Activated CD4-positive, alpha-beta T cell treated with anti-CD3 and anti-CD28 coated beads for 36 hours (primary cell): ENCODE measurements at regions not wholly inside any gene's neighbourhood (a gene's known extent, or its start where the extent isn't known, plus 50 kb on each side); places are given as distances from the start of the nearest gene placed in this dataset.

Experiments
- ATAC-seq: fragments of 200-7000 bp; cut with Tn5 transposase; one replicate; pipeline ENCODE4 v1.10.0; 2021; ENCODE audit warnings: mild to moderate bottlenecking, moderate library complexity
- CTCF ChIA-PET: fragments of 350-600 bp; sonication (Branson Sonifier 250); formaldehyde crosslinking; loops from one replicate; lab custom pipeline; 2021; ENCODE audit warnings: antibody characterized with exemption; lab: Charles Lee
- POLR2A ChIA-PET: fragments of 350-600 bp; sonication (Branson Sonifier 250); formaldehyde crosslinking; loops from one replicate; lab custom pipeline; 2021; ENCODE audit warnings: antibody characterized with exemption, inconsistent platforms; lab: Charles Lee
- DNase-seq: peaks from one replicate; pipeline ENCODE4 v3.0.0-alpha.2; 2020
- H3K27ac Mint-ChIP-seq: one replicate; pipeline ENCODE4 v1.8.0; 2021; ENCODE audit warnings: mixed read lengths
- H3K27me3 Mint-ChIP-seq: one replicate; pipeline ENCODE4 v1.8.0; 2021; ENCODE audit warnings: mixed read lengths
- H3K36me3 Mint-ChIP-seq: one replicate; pipeline ENCODE4 v1.8.0; 2021; ENCODE audit warnings: low read depth, mixed read lengths
- H3K4me1 Mint-ChIP-seq: one replicate; pipeline ENCODE4 v1.8.0; 2021; ENCODE audit warnings: mixed read lengths
- H3K4me3 Mint-ChIP-seq: one replicate; pipeline ENCODE4 v1.8.0; 2021; ENCODE audit warnings: mild to moderate bottlenecking, moderate library complexity, mixed read lengths
- H3K9me3 Mint-ChIP-seq: one replicate; pipeline ENCODE4 v1.8.0; 2021; ENCODE audit warnings: low read depth, mixed read lengths
- intact Hi-C, 2 experiments: fragments of 100-400 bp; cut with DNase I in 1 of 2; cut with micrococcal nuclease in 1 of 2; formaldehyde crosslinking; loops; one replicate each; pipeline versions ENCODE4 v1.14.2 to v1.15.1; 2022 to 2024; cut with DNase I, micrococcal nuclease

DNA sequence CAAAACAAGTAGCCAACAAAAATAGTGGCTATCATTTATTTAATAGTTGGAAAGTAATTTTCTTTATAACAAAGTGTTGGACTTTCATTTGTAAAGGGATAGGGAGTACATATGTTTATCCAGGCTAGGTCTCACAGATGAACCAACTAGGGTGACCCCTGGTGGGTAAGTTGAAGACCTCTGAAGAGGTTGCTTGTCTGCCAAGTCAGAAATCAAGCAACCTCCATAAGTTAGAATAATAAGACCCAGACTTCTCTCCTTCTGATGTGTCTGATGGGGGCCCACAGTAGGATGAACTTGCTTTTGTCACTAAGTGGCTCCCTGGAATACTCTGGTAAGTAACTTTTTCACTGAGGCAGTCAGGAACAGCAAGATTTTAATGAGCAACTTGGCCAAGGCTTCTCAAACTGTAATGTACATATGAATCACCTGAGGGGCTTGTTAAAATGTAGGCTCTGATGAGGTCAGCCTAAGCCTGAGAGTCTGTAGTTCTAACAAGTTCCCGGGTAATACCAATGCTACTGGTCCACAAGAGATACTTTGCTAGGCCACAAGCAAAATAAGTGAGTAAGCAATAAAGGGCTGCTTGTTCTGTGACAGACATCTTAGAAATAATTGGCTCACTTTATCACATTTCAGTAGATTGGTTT, 319.6 kb downstream of the PIK3C3 start:
- ChIA-PET CTCF (interaction anchor here (2.5 kb wide), 1 partner anchor 160 kb away, joined by 11 read pairs; no protein-coding TSS in a partner anchor), POLR2A (no interaction called here)
- Mint-ChIP-seq H3K9me3 (no peaks in the 10 kb centered on the region), H3K36me3 (no peaks in the 10 kb centered on the region), H3K4me3 (no peak overlapping the region), H3K27ac (no peak overlapping the region), H3K4me1 (no peaks in the 10 kb centered on the region), H3K27me3 (no peaks in the 10 kb centered on the region)
- intact Hi-C loops, result loop anchor here in 1 of 2 experiments (1.0 kb wide), 1 partner anchor 160 kb away; no protein-coding TSS in a partner anchor
- no peak for ATAC-seq
- DNase-seq, result no peak

DNA sequence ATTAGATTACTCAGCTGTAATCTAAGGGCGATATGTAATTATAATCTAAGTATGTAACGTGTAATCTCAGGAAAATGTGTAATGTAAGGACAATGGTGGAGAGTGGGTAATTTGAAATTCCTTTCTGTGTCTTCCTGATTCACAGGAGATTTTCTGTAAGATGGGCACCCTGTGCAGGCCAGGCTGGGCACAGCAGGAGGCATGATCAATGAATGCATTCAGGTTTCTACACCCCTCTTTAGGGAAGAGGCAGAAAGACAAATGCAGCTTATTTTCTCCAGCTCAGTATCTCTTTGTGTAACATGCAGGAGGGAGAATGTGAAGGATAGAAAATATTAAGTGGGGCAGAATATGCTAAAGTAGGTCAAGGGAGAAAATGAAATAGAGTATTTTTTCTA, 320.1 kb downstream of the PIK3C3 start:
- ChIA-PET POLR2A (no interaction called here), CTCF (interaction anchor here (0.7 to 2.5 kb wide), 2 partner anchors 24 to 161 kb away, joined by 3 to 11 read pairs; no protein-coding TSS in a partner anchor)
- no peaks in the 10 kb centered on the region for H3K27me3 Mint-ChIP-seq
- H3K4me1 Mint-ChIP-seq, result no peaks in the 10 kb centered on the region
- no peak overlapping the region for H3K27ac Mint-ChIP-seq
- no peak overlapping the region for H3K4me3 Mint-ChIP-seq
- DNase-seq, result no peak
- no peaks in the 10 kb centered on the region for H3K9me3 Mint-ChIP-seq
- no peaks in the 10 kb centered on the region for H3K36me3 Mint-ChIP-seq
- ATAC-seq, result no peak
- intact Hi-C loops, result no loop called here

DNA sequence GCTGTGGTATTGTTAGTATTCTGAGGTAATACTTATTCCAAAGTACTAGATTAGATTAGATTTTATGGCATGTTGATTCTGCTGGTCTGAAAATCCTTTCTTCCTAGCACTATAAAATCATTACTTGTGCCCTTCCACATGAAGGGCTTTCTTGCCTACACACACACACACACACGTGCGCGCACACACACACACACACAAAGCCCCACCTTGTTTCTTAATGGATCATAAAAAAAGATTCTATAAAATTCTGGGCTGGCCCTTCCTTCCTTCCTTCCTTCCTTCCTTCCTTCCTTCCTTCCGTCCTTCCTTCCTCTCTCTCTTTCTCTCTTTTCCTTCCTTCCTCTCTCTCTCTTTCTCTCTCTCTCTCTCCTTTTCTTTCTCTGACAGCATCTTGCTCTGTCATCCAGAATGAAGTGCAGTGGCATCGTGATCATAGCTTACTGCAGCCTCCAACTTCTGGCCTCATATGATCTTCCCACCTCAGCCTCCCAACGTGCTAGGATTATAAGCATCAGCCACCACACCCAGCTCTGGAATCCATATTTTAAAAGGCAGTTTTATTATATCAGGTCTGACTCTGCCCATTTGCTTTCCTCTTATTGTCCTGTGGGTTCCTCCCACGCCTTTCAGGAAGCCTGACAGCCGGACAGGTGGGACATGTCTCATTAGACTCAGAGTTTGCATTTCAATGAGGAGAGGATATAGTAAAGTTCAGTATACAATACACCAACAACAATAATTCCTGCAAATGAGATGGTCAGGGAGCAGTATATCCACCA, 321.1 kb downstream of the PIK3C3 start:
- H3K36me3 Mint-ChIP-seq, result no peaks in the 10 kb centered on the region
- H3K27me3 Mint-ChIP-seq, result no peaks in the 10 kb centered on the region
- no peak overlapping the region for H3K4me3 Mint-ChIP-seq
- ChIA-PET CTCF (interaction anchor here (2.5 kb wide), 1 partner anchor 162 kb away, joined by 11 read pairs; no protein-coding TSS in a partner anchor), POLR2A (no interaction called here)
- intact Hi-C loops, result no loop called here
- no peak overlapping the region for H3K27ac Mint-ChIP-seq
- H3K4me1 Mint-ChIP-seq, result no peaks in the 10 kb centered on the region
- DNase-seq (no peak), ATAC-seq (no peak)
- no peaks in the 10 kb centered on the region for H3K9me3 Mint-ChIP-seq

GRCh38 chr18:42281124-42281523, 326.1 kb downstream of the PIK3C3 start:
- no peaks in the 10 kb centered on the region for H3K36me3 Mint-ChIP-seq
- intact Hi-C loops, result no loop called here
- no peak overlapping the region for H3K4me3 Mint-ChIP-seq
- ATAC-seq (no peak), DNase-seq (no peak)
- no peaks in the 10 kb centered on the region for H3K9me3 Mint-ChIP-seq
- H3K27me3 Mint-ChIP-seq, result no peaks in the 10 kb centered on the region
- ChIA-PET POLR2A (no interaction called here), CTCF (interaction anchor here (0.6 to 1.1 kb wide), 3 partner anchors 19 to 248 kb away, joined by 3 read pairs; no protein-coding TSS in a partner anchor)
- H3K4me1 Mint-ChIP-seq, result no peaks in the 10 kb centered on the region
- H3K27ac Mint-ChIP-seq, result no peak overlapping the region

- Mint-ChIP-seq H3K27me3 (no peaks in the 10 kb centered on the region), H3K27ac (no peak overlapping the region), H3K4me1 (no peaks in the 10 kb centered on the region), H3K4me3 (no peak overlapping the region), H3K9me3 (no peaks in the 10 kb centered on the region), H3K36me3 (no peaks in the 10 kb centered on the region)
- POLR2A ChIA-PET, result no interaction called here
- DNase-seq, result no peak
- CTCF ChIA-PET, result interaction anchor here (1.0 to 1.1 kb wide), 3 partner anchors 13 to 168 kb away, joined by 3 read pairs; no protein-coding TSS in a partner anchor
- intact Hi-C loops, result no loop called here
- ATAC-seq, result no peak
Observed at GRCh38 chr18:42281851-42282250, 326.8 kb downstream of the PIK3C3 start.

GRCh38 chr18:42287047-42287446, 332.0 kb downstream of the PIK3C3 start:
- Mint-ChIP-seq H3K9me3 (no peaks in the 10 kb centered on the region), H3K4me1 (no peaks in the 10 kb centered on the region), H3K27me3 (no peaks in the 10 kb centered on the region), H3K36me3 (no peaks in the 10 kb centered on the region), H3K4me3 (no peak overlapping the region), H3K27ac (no peak overlapping the region)
- DNase-seq (no peak), ATAC-seq (no peak)
- intact Hi-C loops, result no loop called here
- POLR2A ChIA-PET, result no interaction called here
- CTCF ChIA-PET, result interaction anchor here (0.6 kb wide), 1 partner anchor 1350 kb away, joined by 3 read pairs; no protein-coding TSS in a partner anchor

DNA sequence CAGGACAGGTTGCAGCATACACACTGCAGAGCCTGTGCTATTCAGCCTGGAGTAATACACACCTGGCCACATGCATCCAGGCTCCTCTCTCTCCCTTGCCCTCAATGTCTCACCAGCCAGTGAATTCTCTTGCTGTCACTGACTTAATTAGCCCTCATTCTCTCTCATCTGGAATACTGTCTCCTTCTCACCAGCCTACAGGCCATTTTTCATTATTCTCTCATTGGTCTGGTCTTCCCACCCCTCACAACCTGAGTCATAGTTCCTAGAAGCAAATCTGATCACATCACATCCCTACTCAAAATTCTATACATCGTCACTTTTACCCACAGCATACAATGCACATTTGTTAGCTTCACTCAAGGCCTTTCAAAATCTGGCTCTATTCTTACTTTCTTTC, 333.1 kb downstream of the PIK3C3 start:
- CTCF ChIA-PET, result no interaction called here
- no peak for ATAC-seq
- Mint-ChIP-seq H3K36me3 (no peaks in the 10 kb centered on the region), H3K27me3 (no peaks in the 10 kb centered on the region), H3K4me3 (no peak overlapping the region), H3K4me1 (no peaks in the 10 kb centered on the region), H3K27ac (no peak overlapping the region), H3K9me3 (no peaks in the 10 kb centered on the region)
- POLR2A ChIA-PET, result no interaction called here
- DNase-seq, result no peak
- intact Hi-C loops, result no loop called here

DNA sequence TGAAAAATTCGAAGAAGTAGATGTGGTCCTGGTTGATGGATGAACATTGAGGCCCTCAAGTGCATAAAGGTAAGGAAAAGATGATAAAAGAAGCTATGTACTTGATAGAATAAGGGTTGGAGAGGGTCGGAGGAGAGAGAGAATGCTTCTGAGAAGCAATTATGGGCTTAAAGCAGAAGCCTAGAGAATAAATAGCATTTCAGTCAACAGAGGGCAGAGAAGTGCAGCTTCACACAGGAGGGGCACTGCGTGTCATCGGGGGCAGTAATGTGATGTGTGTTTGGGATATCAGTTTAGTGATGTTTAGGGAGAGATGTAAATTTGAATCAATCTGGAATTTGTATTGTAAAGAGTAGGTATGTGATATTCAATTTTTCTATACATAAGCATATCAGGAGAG, 334.5 kb downstream of the PIK3C3 start:
- intact Hi-C loops, result no loop called here
- no peak overlapping the region for H3K4me3 Mint-ChIP-seq

GRCh38 chr18:42290318-42291307, 335.6 kb downstream of the PIK3C3 start:
- Mint-ChIP-seq H3K9me3 (no peaks in the 10 kb centered on the region), H3K36me3 (no peaks in the 10 kb centered on the region), H3K4me1 (no peaks in the 10 kb centered on the region), H3K27me3 (no peaks in the 10 kb centered on the region), H3K27ac (no peak overlapping the region), H3K4me3 (no peak overlapping the region)
- POLR2A ChIA-PET, result no interaction called here
- ATAC-seq (no peak), DNase-seq (no peak)
- CTCF ChIA-PET, result interaction anchor here (1.5 to 2.2 kb wide), 2 partner anchors 8 to 19 kb away, joined by 3 to 13 read pairs; no protein-coding TSS in a partner anchor
- intact Hi-C loops, result loop anchor here in 1 of 2 experiments (10.0 kb wide), 1 partner anchor 1274 kb away; no protein-coding TSS in a partner anchor

More for the DNA sequence above, 334.5 kb downstream of the PIK3C3 start:
- Mint-ChIP-seq H3K9me3 (no peaks in the 10 kb centered on the region), H3K27ac (no peak overlapping the region), H3K4me1 (no peaks in the 10 kb centered on the region), H3K36me3 (no peaks in the 10 kb centered on the region), H3K27me3 (no peaks in the 10 kb centered on the region)
- ChIA-PET CTCF (interaction anchor here (0.9 to 2.2 kb wide), 3 partner anchors 9 to 17 kb away, joined by 3 to 13 read pairs (median 3); no protein-coding TSS in a partner anchor), POLR2A (no interaction called here)
- no peak for ATAC-seq
- no peak for DNase-seq

DNA sequence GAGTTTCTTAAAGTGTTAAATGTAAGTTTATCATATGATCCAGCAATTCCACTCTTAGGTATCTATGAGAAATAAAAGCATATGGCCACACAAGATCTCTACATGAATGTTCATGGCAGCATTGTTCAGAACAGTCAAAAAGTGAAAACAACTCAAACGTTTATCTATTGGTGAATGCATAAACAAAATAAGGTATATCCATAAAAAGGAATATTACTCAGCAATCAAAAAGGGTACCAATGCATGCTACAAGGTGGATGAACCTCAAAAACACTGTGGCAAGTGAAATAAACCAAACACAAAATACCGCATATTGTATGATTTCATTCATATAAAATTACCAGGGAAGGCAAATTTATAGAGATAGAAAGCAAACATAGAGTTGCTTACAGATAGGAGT, 337.6 kb downstream of the PIK3C3 start:
- Mint-ChIP-seq H3K27ac (no peak overlapping the region), H3K27me3 (no peaks in the 10 kb centered on the region), H3K4me3 (no peak overlapping the region), H3K36me3 (no peaks in the 10 kb centered on the region), H3K9me3 (no peaks in the 10 kb centered on the region), H3K4me1 (no peaks in the 10 kb centered on the region)
- ChIA-PET POLR2A (no interaction called here), CTCF (no interaction called here)
- DNase-seq, result no peak
- ATAC-seq, result no peak
- intact Hi-C loops, result loop anchor here in 1 of 2 experiments (10.0 kb wide), 1 partner anchor 1272 kb away; no protein-coding TSS in a partner anchor
